ENCODE measurements at regions not wholly inside any gene's neighbourhood (a gene's known extent, or its start where the extent isn't known, plus 50 kb on each side); places are given as distances from the start of the nearest gene placed in this dataset.

DNA sequence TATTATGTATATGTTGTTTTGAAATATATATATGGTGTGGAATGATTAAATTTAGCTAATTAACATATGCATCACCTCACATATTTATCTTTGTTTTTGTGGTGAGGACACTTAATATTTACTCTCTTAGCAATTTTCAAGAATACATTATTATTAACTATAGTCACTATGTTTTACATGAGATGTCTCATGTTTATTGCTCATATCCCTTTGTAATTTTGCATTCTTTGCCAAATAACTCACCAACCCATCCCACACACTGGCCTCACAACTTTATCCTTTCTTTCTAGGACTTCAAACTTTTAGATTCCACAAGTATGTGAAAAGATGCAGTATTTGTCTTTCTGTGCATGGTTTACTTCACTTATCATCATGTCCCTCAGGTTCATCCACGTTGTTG lies 950.2 kb upstream of the CADM2 start:
- TF ChIP-seq ZFX (IDR thresholded peaks at IDR 0.05), result no peak
- TF ChIP-seq, protein P1, sequence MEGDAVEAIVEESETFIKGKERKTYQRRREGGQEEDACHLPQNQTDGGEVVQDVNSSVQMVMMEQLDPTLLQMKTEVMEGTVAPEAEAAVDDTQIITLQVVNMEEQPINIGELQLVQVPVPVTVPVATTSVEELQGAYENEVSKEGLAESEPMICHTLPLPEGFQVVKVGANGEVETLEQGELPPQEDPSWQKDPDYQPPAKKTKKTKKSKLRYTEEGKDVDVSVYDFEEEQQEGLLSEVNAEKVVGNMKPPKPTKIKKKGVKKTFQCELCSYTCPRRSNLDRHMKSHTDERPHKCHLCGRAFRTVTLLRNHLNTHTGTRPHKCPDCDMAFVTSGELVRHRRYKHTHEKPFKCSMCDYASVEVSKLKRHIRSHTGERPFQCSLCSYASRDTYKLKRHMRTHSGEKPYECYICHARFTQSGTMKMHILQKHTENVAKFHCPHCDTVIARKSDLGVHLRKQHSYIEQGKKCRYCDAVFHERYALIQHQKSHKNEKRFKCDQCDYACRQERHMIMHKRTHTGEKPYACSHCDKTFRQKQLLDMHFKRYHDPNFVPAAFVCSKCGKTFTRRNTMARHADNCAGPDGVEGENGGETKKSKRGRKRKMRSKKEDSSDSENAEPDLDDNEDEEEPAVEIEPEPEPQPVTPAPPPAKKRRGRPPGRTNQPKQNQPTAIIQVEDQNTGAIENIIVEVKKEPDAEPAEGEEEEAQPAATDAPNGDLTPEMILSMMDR (conservative IDR thresholded peaks at IDR 0.05), result no peak
- no peak overlapping the region for H3K27ac ChIP-seq

DNA sequence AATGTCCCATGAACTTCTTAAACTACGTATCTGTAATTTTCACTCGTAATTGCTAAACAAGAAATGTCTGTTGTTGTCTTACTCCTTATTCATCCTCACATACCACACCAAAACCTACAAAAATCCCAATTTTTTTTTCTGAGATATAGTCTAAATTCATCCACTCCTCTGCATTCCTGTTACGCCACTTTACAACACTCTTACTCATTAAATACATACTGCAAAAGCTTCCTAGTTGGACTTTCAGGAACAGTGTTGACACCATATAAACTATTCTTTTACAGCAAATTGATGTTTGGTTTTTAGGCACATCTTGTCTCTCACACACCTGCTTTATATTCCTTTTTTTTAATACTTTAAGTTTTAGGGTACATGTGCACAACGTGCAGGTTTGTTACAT lies 934.9 kb upstream of the CADM2 start:
- no peak for TF ChIP-seq ZFX (IDR thresholded peaks at IDR 0.05)
- TF ChIP-seq, protein P1 (conservative IDR thresholded peaks at IDR 0.05), result no peak
- no peak overlapping the region for H3K27ac ChIP-seq

GRCh38 chr3:84039099-84039498 lies 919.7 kb upstream of the CADM2 start:
- TF ChIP-seq, protein P1 (conservative IDR thresholded peaks at IDR 0.05), result no peak
- TF ChIP-seq ZFX (IDR thresholded peaks at IDR 0.05), result no peak
- no peak overlapping the region for H3K27ac ChIP-seq

GRCh38 chr3:84042399-84043106 lies 916.2 kb upstream of the CADM2 start:
- TF ChIP-seq, protein P1 (conservative IDR thresholded peaks at IDR 0.05), result no peak
- TF ChIP-seq ZFX (IDR thresholded peaks at IDR 0.05), result no peak

GRCh38 chr3:84066915-84067314 lies 891.9 kb upstream of the CADM2 start:
- no peak overlapping the region for H3K27ac ChIP-seq
- TF ChIP-seq, protein P1 (conservative IDR thresholded peaks at IDR 0.05), result no peak
- no peak for TF ChIP-seq ZFX (IDR thresholded peaks at IDR 0.05)

More at GRCh38 chr3:84042399-84043106, 916.2 kb upstream of the CADM2 start:
- no peak overlapping the region for H3K27ac ChIP-seq

GRCh38 chr3:84073664-84074063 lies 885.1 kb upstream of the CADM2 start:
- H3K27ac ChIP-seq, result no peak overlapping the region

GRCh38 chr3:84074767-84075166 lies 884.0 kb upstream of the CADM2 start:
- TF ChIP-seq, protein P1 (conservative IDR thresholded peaks at IDR 0.05), result no peak
- TF ChIP-seq ZFX (IDR thresholded peaks at IDR 0.05), result no peak
- no peak overlapping the region for H3K27ac ChIP-seq

More at GRCh38 chr3:84073664-84074063, 885.1 kb upstream of the CADM2 start:
- no peak for TF ChIP-seq ZFX (IDR thresholded peaks at IDR 0.05)
- TF ChIP-seq, protein P1 (conservative IDR thresholded peaks at IDR 0.05), result no peak
